ENCODE measurements at regions not wholly inside any gene's neighbourhood (a gene's known extent, or its start where the extent isn't known, plus 50 kb on each side); places are given as distances from the start of the nearest gene placed in this dataset.

DNA sequence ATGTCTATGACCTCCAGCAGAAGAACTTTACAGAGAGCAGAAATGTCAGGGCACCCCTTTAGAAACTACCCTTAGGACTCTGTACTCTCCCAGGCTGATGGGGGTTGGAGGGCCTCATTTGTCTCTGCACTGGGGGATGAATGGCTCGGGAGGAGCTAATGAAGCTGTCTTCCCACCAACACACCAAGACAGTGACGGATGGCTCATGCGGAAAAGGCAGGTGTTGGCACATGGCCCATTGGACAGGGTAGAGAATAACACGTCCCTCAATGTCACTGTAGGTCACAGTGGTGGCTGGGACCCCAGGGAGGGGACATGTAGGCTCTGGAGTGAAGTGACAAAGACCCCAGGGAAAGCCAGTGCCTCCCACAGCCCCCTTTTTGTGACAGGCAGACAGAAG, 64.0 kb upstream of the PCBD1 start:
- no peak for TF ChIP-seq EZH2 (IDR thresholded peaks at IDR 0.05; ENCODE audit: borderline replicate concordance, low read length)
- TF ChIP-seq, protein P1, sequence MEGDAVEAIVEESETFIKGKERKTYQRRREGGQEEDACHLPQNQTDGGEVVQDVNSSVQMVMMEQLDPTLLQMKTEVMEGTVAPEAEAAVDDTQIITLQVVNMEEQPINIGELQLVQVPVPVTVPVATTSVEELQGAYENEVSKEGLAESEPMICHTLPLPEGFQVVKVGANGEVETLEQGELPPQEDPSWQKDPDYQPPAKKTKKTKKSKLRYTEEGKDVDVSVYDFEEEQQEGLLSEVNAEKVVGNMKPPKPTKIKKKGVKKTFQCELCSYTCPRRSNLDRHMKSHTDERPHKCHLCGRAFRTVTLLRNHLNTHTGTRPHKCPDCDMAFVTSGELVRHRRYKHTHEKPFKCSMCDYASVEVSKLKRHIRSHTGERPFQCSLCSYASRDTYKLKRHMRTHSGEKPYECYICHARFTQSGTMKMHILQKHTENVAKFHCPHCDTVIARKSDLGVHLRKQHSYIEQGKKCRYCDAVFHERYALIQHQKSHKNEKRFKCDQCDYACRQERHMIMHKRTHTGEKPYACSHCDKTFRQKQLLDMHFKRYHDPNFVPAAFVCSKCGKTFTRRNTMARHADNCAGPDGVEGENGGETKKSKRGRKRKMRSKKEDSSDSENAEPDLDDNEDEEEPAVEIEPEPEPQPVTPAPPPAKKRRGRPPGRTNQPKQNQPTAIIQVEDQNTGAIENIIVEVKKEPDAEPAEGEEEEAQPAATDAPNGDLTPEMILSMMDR (conservative IDR thresholded peaks at IDR 0.05 in 1 of 2, IDR thresholded peaks at IDR 0.05 in 1 of 2; ENCODE audit: extremely low read depth in 1 of 2, insufficient read depth in 1 of 2, low read depth in 1 of 2, low read length in 2 of 2), result no peak
